ENCODE measurements at regions not wholly inside any gene's neighbourhood (a gene's known extent, or its start where the extent isn't known, plus 50 kb on each side); places are given as distances from the start of the nearest gene placed in this dataset.
"Not testable (repeated sequence)": the region's sequence is repeated elsewhere in the genome, so short reads cannot be mapped to it uniquely, and the experiment has no call there.

- Histone ChIP-seq H3K36me3 (no peaks in the 10 kb centered on the region), H3K4me1 (no peaks in the 10 kb centered on the region), H3K27me3 (no peaks in the 10 kb centered on the region), H3K4me3 (no peak overlapping the region), H3K9me3 (no peaks in the 10 kb centered on the region), H3K27ac (no peak overlapping the region)
- no peak for DNase-seq
- WGBS, 2 donors, result 51 to 54% methylated on average over 5 of the region's 5 CpGs
- TF ChIP-seq, protein P1, sequence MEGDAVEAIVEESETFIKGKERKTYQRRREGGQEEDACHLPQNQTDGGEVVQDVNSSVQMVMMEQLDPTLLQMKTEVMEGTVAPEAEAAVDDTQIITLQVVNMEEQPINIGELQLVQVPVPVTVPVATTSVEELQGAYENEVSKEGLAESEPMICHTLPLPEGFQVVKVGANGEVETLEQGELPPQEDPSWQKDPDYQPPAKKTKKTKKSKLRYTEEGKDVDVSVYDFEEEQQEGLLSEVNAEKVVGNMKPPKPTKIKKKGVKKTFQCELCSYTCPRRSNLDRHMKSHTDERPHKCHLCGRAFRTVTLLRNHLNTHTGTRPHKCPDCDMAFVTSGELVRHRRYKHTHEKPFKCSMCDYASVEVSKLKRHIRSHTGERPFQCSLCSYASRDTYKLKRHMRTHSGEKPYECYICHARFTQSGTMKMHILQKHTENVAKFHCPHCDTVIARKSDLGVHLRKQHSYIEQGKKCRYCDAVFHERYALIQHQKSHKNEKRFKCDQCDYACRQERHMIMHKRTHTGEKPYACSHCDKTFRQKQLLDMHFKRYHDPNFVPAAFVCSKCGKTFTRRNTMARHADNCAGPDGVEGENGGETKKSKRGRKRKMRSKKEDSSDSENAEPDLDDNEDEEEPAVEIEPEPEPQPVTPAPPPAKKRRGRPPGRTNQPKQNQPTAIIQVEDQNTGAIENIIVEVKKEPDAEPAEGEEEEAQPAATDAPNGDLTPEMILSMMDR (IDR thresholded peaks at IDR 0.05), result no peak
- TF ChIP-seq POLR2A (IDR thresholded peaks at IDR 0.05), result no peak
- intact Hi-C loops (cut with DNase I), result no loop called here
Observed at GRCh38 chr5:92841604-92842155, 739.3 kb downstream of the NR2F1-AS1 start.

DNA sequence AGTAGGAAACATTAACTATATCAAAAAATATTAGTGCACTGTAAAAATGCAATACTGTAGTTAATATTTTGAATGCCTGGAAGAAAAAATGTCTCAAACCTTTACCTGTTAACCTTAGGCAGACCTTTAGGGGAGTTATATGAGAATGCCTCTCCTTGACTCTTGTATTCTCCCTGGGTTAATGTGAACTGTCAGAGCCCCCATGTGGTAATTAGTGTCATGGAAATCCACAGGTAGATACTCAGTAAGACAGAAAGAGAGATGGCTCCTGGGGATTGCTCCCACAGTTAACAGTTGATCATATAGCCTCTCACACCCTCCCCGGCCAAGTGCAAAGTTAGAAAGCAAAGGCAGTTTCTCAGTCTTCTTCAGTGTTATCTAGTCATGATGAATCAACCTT lies 742.8 kb downstream of the NR2F1-AS1 start:
- no peak overlapping the region for H3K4me3 ChIP-seq
- TF ChIP-seq, protein P1 (IDR thresholded peaks at IDR 0.05), result no peak
- no peak for TF ChIP-seq POLR2A (IDR thresholded peaks at IDR 0.05)
- H3K36me3 ChIP-seq, result no peaks in the 10 kb centered on the region
- H3K27ac ChIP-seq, result no peak overlapping the region
- intact Hi-C loops (cut with DNase I), result no loop called here
- DNase-seq, result no peak
- H3K4me1 ChIP-seq, result no peaks in the 10 kb centered on the region
- H3K27me3 ChIP-seq, result no peaks in the 10 kb centered on the region
- WGBS, 2 donors, result 67 to 71% methylated on average over 1 of the region's 1 CpG
- H3K9me3 ChIP-seq, result no peaks in the 10 kb centered on the region

- no peak for DNase-seq
- no peak for TF ChIP-seq POLR2A (IDR thresholded peaks at IDR 0.05)
- TF ChIP-seq, protein P1 (IDR thresholded peaks at IDR 0.05), result no peak
- intact Hi-C loops (cut with DNase I), result no loop called here
- H3K9me3 ChIP-seq, result no peaks in the 10 kb centered on the region
- no peak overlapping the region for H3K27ac ChIP-seq
- no peaks in the 10 kb centered on the region for H3K4me1 ChIP-seq
- H3K27me3 ChIP-seq, result no peaks in the 10 kb centered on the region
- 81 to 87% methylated on average over 3 of the region's 3 CpGs for WGBS, 2 donors
- no peaks in the 10 kb centered on the region for H3K36me3 ChIP-seq
- H3K4me3 ChIP-seq, result no peak overlapping the region
Observed at GRCh38 chr5:92836855-92837755, 743.9 kb downstream of the NR2F1-AS1 start.

- no peak for TF ChIP-seq POLR2A (IDR thresholded peaks at IDR 0.05)
- WGBS, 2 donors, result 0% methylated on average over 1 of the region's 1 CpG
- Histone ChIP-seq H3K27me3 (no peaks in the 10 kb centered on the region), H3K36me3 (no peaks in the 10 kb centered on the region), H3K4me3 (no peak overlapping the region), H3K4me1 (no peaks in the 10 kb centered on the region), H3K27ac (no peak overlapping the region), H3K9me3 (no peaks in the 10 kb centered on the region)
- DNase-seq, result no peak
- intact Hi-C loops (cut with DNase I), result no loop called here
Observed at GRCh38 chr5:92835712-92836111, 745.3 kb downstream of the NR2F1-AS1 start.

- H3K27ac ChIP-seq; H3K36me3 ChIP-seq; H3K4me3 ChIP-seq; intact Hi-C loops (cut with DNase I); H3K9me3 ChIP-seq; H3K4me1 ChIP-seq; DNase-seq; H3K27me3 ChIP-seq: not testable (repeated sequence)
- WGBS, 2 donors, result 77 to 78% methylated on average over 3 of the region's 3 CpGs
Observed at GRCh38 chr5:92823551-92823950, 757.5 kb downstream of the NR2F1-AS1 start.

GRCh38 chr5:92822183-92822582 lies 758.8 kb downstream of the NR2F1-AS1 start:
- no peaks in the 10 kb centered on the region for H3K27me3 ChIP-seq
- no peak overlapping the region for H3K4me3 ChIP-seq
- no peak for DNase-seq
- no peaks in the 10 kb centered on the region for H3K9me3 ChIP-seq
- H3K27ac ChIP-seq, result no peak overlapping the region
- H3K4me1 ChIP-seq, result no peaks in the 10 kb centered on the region
- H3K36me3 ChIP-seq, result no peaks in the 10 kb centered on the region
- WGBS, 2 donors, result 73 to 77% methylated on average over 9 of the region's 9 CpGs
- intact Hi-C loops (cut with DNase I), result no loop called here
- TF ChIP-seq, protein P1 (IDR thresholded peaks at IDR 0.05), result no peak
